GM23248 (cell line): ENCODE measurements at regions not wholly inside any gene's neighbourhood (a gene's known extent, or its start where the extent isn't known, plus 50 kb on each side); places are given as distances from the start of the nearest gene placed in this dataset.

Source experiments
- EZH2 ChIP-seq: fragments of 200-600 bp; sonication (generic); IDR thresholded peaks from 2 replicates; pipeline ENCODE4 v1.6.1; 2018; ENCODE audit warnings: antibody characterized with exemption, mild to moderate bottlenecking; ENCODE audit not compliant: insufficient read depth, poor library complexity, severe bottlenecking
- EZH2phosphoT487 ChIP-seq: fragments of 200-600 bp; sonication (generic); IDR thresholded peaks from 2 replicates; pipeline ENCODE4 v1.6.1; 2018; ENCODE audit warnings: antibody characterized with exemption, moderate library complexity, mild to moderate bottlenecking, low read depth; ENCODE audit not compliant: insufficient read depth

DNA sequence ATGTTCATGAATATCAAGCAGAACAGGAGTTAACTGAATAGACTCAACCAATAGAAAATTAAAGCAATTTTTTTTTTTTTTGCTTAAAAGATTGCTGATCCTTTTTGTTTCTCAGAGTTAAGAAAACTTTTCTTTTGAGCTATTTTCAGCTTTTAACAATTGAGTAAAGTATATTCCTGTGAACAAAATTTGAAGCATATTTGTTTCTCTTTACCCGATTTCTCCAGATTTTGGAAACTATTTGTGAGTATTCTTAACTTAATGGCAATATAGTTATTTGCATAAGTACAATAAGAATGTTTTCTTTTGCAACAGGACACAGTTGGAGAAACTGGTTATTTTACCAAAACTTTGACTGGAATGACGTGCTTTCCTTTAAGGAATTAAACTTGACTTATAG is 53.4 kb upstream of the C15orf39 start:
- TF ChIP-seq EZH2 (no peak), EZH2phosphoT487 (no peak)
